Activated naive CD8-positive, alpha-beta T cell treated with anti-CD3 and anti-CD28 coated beads for 36 hours (primary cell): ENCODE measurements at regions not wholly inside any gene's neighbourhood (a gene's known extent, or its start where the extent isn't known, plus 50 kb on each side); places are given as distances from the start of the nearest gene placed in this dataset.

Experiments
- DNase-seq: peaks from one replicate; pipeline ENCODE4 v3.0.0; 2021
- H3K27ac Mint-ChIP-seq: one replicate; pipeline ENCODE4 v1.8.0; 2022; ENCODE audit warnings: mild to moderate bottlenecking, moderate library complexity, mixed read lengths
- H3K27me3 Mint-ChIP-seq: one replicate; pipeline ENCODE4 v1.8.0; 2022; ENCODE audit warnings: mild to moderate bottlenecking, mixed read lengths
- H3K36me3 Mint-ChIP-seq: one replicate; pipeline ENCODE4 v1.8.0; 2021; ENCODE audit warnings: mild to moderate bottlenecking, mixed read lengths
- H3K4me1 Mint-ChIP-seq: one replicate; pipeline ENCODE4 v1.8.0; 2021; ENCODE audit warnings: mixed read lengths
- H3K4me3 Mint-ChIP-seq: one replicate; pipeline ENCODE4 v1.8.0; 2022; ENCODE audit warnings: mild to moderate bottlenecking, moderate library complexity, mixed read lengths
- H3K9me3 Mint-ChIP-seq: one replicate; pipeline ENCODE4 v1.8.0; 2022; ENCODE audit warnings: mixed read lengths

DNA sequence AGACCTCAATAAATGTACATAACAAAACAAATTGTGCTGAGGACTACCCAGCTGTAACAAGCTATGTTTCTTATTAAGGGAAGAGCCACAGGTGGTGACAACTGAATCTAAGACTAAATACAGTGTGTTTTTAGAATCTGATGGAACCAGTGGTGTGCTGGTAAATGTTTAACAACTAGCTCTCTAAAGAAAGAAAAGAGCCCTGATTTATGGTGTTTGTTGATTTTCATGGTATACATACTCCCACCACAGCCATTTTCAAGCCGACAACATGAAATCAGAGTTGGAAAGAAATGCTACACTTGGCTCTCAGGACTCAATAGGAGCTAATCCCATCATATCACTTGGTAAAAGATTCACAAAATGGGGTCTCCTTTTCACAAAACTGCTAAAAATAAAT, 89.8 kb upstream of the FNDC3B start:
- Mint-ChIP-seq H3K4me3 (no peak overlapping the region), H3K36me3 (no peaks in the 10 kb centered on the region), H3K27ac (no peak overlapping the region), H3K4me1 (no peaks in the 10 kb centered on the region), H3K9me3 (peaks cover 2% of the 10 kb centered on the region), H3K27me3 (peaks cover 16% of the 10 kb centered on the region)
- DNase-seq, result no peak

DNA sequence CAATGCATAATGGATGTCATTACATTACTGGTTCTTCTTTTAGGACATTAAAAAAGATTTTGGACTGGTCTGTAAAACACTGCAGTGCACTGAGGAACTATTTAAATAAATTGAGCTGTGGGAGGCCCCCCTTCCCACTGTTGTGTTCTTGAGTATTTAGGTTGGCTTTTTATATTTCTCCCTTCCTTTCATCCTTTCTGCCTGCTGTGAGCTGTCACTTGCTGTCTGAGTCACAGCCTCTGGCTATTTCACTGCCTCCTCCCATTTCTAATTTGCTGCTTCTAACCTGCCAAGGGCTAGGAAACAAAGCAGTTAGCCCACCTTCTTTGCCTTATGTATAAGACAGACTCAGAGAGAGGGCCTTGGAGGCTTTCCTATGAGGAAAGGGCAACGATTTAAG, 89.0 kb upstream of the FNDC3B start:
- no peak for DNase-seq
- Mint-ChIP-seq H3K27me3 (peaks cover 16% of the 10 kb centered on the region), H3K4me3 (no peak overlapping the region), H3K27ac (no peak overlapping the region), H3K36me3 (no peaks in the 10 kb centered on the region), H3K4me1 (no peaks in the 10 kb centered on the region), H3K9me3 (peaks cover 2% of the 10 kb centered on the region)

DNA sequence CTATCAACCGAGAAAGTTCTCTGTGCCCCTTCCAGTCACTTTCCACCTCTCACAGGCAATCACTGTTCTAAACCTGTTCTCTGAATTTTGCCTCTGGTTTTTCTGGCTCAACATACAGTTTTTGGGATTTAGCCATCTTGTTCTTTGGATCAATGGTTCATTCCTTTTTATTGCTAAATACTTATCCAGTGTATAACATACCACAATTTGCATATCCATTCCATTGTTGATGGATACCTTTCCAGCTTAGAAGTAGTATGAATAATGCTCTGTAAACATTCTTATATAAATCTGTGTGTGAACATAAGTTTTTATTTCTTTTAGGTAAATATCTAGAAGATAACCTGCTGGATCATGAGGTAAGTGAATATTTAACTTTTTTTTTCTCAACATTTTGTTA, 87.8 kb upstream of the FNDC3B start:
- Mint-ChIP-seq H3K9me3 (no peaks in the 10 kb centered on the region), H3K27ac (no peak overlapping the region), H3K4me3 (no peak overlapping the region), H3K36me3 (no peaks in the 10 kb centered on the region), H3K27me3 (peaks cover 16% of the 10 kb centered on the region), H3K4me1 (no peaks in the 10 kb centered on the region)
- no peak for DNase-seq

DNA sequence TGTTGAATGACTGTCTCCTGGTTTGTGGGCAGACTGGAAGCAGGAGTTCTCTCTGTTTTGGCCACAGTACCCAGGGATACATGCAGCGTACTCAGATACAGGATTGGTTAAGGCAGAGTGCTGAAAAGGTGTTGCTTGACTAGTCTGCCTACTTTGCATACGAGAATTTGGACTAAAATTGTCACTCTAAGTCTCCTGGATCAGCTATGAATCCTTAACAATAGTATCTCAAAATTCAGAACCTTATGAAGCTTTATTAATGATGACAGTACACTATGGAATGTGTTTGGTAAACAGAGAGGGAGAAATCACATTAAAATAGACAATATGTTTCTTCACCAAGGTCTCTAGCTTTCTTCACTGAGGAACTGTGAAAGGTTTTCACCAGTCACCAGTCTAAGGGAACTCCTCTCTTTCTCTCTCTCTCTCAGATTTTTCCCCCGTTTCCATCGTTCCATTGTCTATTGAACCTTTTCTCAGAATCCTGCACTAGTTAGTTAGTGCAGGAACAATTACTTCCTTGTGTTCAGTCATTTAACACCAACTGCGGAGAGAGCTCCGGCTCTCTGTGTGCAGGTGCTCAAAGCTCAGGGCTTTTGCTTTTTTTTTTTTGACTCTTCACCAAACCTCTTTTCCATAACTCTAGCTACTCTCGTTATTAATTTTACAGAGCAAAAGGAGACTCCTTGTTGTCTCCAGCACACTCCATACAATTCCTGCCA, 85.9 kb upstream of the FNDC3B start:
- no peaks in the 10 kb centered on the region for H3K4me1 Mint-ChIP-seq
- no peak for DNase-seq
- no peaks in the 10 kb centered on the region for H3K36me3 Mint-ChIP-seq
- H3K27ac Mint-ChIP-seq, result no peak overlapping the region
- no peak overlapping the region for H3K4me3 Mint-ChIP-seq
- H3K27me3 Mint-ChIP-seq, result peaks cover 6% of the 10 kb centered on the region
- H3K9me3 Mint-ChIP-seq, result no peaks in the 10 kb centered on the region

DNA sequence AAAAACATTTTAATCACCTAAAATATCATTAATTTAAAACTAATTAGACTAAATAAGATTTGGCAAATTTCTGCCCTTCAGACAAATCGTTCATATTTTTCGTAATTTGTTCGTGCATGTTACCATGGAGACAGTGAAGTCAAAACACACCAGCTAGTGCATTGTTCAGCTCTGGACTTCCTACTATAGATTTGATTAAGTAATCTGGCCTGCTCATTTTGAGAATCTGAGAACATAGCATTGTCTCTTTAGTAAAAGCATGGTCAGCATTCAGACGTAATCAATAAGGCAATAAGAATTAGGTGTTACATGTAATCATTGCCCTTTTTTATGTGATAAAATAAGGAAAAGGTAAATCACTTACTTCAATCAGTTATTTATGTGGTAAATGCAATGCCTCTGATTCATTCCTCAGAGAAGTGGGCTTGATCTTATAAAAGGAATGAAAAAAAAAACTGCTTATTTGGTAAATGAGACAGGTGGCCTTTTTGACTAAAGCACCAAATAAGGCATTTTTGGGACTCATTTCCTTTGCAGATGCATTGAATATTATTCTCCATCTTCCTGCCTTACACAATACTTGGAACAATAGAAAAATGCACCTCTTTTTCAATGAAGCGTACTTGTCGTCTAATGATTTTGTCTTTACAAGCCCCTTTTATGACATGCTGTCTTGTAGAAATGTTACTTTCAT, 84.5 kb upstream of the FNDC3B start:
- H3K4me3 Mint-ChIP-seq, result no peak overlapping the region
- DNase-seq, result no peak
- no peaks in the 10 kb centered on the region for H3K9me3 Mint-ChIP-seq
- H3K36me3 Mint-ChIP-seq, result no peaks in the 10 kb centered on the region
- peaks cover 2% of the 10 kb centered on the region for H3K4me1 Mint-ChIP-seq
- no peak overlapping the region for H3K27ac Mint-ChIP-seq
- H3K27me3 Mint-ChIP-seq, result peaks cover 7% of the 10 kb centered on the region

DNA sequence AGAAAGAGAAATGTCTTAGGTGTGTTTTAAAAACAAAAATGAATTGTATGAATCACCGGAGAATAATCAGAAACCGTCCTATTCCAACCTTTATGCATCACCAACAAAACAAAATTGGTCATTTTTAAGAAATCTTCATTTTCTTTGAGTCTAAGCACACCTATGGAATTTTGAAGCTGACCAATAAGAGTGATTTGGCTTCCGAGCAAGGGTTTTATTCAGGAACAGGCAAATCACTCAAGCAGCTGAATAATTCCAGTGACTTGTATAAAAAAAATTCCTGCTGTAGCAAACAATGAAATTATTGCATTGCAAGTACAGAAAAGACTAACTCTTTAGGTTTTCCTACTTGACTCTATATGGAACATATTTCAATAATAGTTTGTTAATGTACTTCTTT, 83.8 kb upstream of the FNDC3B start:
- H3K4me1 Mint-ChIP-seq, result peaks cover 8% of the 10 kb centered on the region
- H3K27ac Mint-ChIP-seq, result no peak overlapping the region
- H3K4me3 Mint-ChIP-seq, result no peak overlapping the region

DNA sequence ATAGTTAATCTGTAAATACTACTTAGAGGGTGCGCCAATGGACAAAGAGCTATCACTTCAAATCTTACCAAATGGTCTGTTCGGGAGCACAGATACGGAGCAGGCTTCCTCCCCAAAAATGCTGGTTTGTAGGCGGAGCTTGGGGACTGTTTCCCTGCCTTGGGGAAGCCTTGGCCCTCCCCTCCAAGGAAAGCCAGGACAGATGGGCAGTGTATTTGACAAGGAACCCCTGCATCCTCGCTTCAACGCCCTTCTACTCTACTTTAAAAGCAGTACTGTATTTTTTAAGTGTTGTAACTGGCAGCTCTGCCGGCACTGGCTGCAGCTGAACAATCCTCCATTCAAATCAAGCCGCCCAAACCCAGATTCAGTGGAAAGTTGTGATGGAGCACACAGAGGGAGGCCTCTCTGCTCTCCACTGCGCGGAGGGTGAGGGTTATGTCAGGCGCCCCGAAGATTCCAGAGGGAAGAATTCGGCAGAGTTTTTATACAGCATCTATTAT, 83.1 kb upstream of the FNDC3B start:
- Mint-ChIP-seq H3K27me3 (peaks cover 13% of the 10 kb centered on the region), H3K9me3 (no peaks in the 10 kb centered on the region), H3K4me3 (no peak overlapping the region), H3K27ac (no peak overlapping the region), H3K36me3 (no peaks in the 10 kb centered on the region), H3K4me1 (peaks cover 14% of the 10 kb centered on the region)
- no peak for DNase-seq

More for the DNA sequence above, 83.8 kb upstream of the FNDC3B start:
- peaks cover 11% of the 10 kb centered on the region for H3K27me3 Mint-ChIP-seq
- no peak for DNase-seq
- H3K9me3 Mint-ChIP-seq, result no peaks in the 10 kb centered on the region
- H3K36me3 Mint-ChIP-seq, result no peaks in the 10 kb centered on the region

DNA sequence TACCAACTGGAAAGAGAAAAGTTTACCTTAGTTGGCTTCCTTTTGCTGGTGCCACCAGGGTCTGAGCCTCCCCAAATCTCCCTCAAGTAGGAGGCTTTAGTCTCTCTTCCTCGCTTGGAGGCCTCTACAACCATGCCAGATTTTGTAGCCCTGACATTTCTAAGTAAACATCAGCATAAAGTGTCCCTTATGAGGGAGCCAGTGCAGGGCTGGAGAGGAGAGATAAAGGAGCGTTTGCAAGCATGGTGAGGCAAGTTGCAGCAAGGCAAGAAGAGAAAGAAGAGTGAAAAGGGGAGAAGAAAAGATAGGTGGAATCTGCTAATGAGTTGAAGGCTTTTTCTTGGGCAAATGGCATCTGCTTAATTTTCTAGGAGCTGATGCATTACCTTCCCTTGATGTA, 82.7 kb upstream of the FNDC3B start:
- H3K4me1 Mint-ChIP-seq, result peaks cover 14% of the 10 kb centered on the region
- peaks cover 1% of the 10 kb centered on the region for H3K36me3 Mint-ChIP-seq
- H3K27ac Mint-ChIP-seq, result no peak overlapping the region
- H3K4me3 Mint-ChIP-seq, result no peak overlapping the region
- no peaks in the 10 kb centered on the region for H3K9me3 Mint-ChIP-seq
- peaks cover 13% of the 10 kb centered on the region for H3K27me3 Mint-ChIP-seq
- DNase-seq, result no peak

DNA sequence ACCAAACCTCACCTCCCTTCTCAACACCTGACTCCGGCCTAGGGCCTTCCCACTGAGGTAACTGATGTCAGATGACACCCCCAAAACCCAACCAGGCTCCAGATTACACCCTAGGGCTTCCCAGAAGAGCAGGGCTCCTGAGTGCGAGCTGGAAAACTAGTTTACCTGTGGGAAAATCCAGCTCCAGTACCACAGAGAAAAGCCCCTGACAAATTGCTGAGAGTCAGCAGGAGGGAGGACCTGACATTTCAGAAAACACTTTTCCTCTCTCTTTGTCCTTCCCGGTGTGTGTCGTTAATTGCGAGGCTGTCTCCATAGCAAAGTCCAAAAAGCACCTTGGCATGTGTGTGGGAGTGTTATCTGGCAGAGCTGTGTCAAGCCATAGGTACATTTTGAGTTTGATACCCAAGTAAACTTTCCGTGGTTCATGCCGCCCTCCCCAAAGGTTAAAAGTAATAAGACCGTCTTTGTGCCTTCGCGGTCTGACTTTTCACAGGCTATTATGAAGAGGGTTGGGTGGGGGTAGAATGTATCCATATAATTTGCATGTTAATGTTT, 79.8 kb upstream of the FNDC3B start:
- peaks cover 7% of the 10 kb centered on the region for H3K27me3 Mint-ChIP-seq
- peak; percentile 25 for DNase-seq
- H3K4me3 Mint-ChIP-seq, result no peak overlapping the region
- H3K36me3 Mint-ChIP-seq, result peaks cover 1% of the 10 kb centered on the region
- H3K27ac Mint-ChIP-seq, result peak overlapping the region; percentile 51
- peaks cover 14% of the 10 kb centered on the region for H3K4me1 Mint-ChIP-seq
- no peaks in the 10 kb centered on the region for H3K9me3 Mint-ChIP-seq

DNA sequence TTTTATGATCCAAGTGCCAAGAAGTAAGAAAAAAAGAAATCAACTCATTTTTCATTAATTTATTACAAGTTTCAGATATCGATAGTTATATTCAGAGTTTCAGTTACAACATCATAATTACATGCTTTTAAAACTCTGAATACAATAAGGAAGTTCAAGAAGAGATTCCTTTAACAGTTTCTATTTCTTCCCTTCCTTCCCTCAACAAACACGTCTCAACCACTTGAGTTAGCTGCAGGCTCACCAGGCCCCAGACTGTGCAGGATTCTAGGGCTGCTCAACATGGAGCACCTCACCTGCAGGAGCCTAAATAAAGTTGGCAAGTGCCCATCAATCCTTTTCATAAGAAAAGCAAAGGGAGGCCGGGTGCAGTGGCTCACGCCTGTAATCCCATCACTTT, 79.2 kb upstream of the FNDC3B start:
- Mint-ChIP-seq H3K4me3 (no peak overlapping the region), H3K27me3 (peaks cover 7% of the 10 kb centered on the region), H3K36me3 (peaks cover 1% of the 10 kb centered on the region), H3K9me3 (no peaks in the 10 kb centered on the region), H3K4me1 (peaks cover 14% of the 10 kb centered on the region), H3K27ac (peak overlapping the region; percentile 50)
- no peak for DNase-seq

DNA sequence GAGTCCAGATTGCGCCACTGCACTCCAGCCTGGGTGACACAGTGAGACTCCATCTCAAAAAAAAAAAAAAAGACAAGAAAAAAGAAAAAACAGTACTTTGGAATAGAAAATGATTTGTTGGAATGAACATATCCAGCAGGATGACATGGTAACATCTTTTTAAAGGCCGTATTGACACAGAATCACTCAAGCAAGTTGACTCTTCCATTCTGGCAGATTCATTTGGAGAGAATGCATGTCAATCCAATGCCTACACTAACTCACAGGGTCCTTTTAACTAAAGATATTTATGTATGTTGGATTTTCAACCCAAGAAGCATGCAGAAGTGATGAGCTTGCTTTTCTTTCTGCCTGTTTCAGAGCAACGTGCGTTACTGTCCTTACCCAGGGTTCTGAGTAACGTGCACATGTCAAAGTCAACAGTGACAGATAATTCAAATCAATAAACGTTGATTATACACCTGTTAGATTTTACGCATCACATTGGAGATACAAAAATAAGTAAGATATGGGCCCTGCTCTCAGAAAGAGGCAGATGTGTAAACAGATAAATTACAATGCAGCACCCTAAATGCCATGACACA, 77.1 kb upstream of the FNDC3B start:
- H3K4me1 Mint-ChIP-seq, result peaks cover 19% of the 10 kb centered on the region
- no peak overlapping the region for H3K27ac Mint-ChIP-seq
- no peak for DNase-seq
- H3K27me3 Mint-ChIP-seq, result peaks cover 7% of the 10 kb centered on the region
- no peaks in the 10 kb centered on the region for H3K9me3 Mint-ChIP-seq
- no peak overlapping the region for H3K4me3 Mint-ChIP-seq
- H3K36me3 Mint-ChIP-seq, result peaks cover 1% of the 10 kb centered on the region

DNA sequence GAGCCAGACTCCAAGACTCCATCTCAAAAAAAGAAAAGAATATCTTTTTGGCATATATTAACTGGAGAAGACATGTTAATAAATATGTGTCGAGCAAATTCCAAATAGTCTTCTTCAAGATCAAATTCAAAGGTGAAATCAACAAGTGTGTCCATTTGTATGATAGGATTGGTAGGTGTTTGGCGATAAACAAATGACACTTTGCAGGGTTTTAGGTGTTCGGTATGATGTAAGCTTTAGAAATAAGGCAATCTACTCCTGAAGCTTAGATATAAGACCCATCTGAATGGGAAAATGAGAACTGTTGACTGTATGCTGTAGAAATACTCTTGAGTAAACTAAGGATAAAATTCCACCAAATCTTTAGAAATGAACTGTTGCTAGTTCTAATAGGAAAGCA, 75.8 kb upstream of the FNDC3B start:
- H3K27me3 Mint-ChIP-seq, result peaks cover 7% of the 10 kb centered on the region
- peaks cover 22% of the 10 kb centered on the region for H3K4me1 Mint-ChIP-seq
- no peak overlapping the region for H3K27ac Mint-ChIP-seq
- H3K36me3 Mint-ChIP-seq, result peaks cover 1% of the 10 kb centered on the region
- no peak for DNase-seq
- no peaks in the 10 kb centered on the region for H3K9me3 Mint-ChIP-seq
- H3K4me3 Mint-ChIP-seq, result no peak overlapping the region

DNA sequence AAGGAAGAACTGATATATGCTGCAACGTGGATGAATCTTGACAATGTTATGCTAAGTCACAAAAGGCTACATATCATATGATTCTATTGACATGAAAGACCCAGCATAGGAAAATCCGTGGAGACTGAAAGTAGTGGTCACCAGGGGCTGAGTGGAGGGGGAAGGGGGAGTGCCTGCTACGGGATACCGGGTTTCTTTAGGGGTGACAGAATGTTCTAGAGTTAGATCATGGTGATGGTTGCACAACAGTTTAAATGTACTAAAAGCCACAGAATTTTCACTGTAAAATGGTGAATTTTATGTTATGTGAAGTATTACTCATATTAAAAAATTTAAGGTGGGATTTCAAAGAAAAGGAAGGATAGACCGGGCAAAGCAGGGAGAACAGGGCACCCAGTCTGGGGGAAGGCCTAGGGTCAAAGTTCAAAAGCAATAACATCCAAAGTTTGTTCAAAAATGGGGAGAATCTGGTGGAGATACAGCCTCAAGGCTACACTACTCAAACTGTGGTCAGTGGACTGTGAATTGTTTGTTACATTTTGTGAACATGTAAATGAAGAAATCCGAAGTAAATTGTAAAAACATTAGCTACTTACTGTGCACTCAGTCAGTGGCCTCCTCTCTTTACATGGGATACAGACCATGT, 74.2 kb upstream of the FNDC3B start:
- Mint-ChIP-seq H3K4me3 (no peak overlapping the region), H3K27me3 (peaks cover 4% of the 10 kb centered on the region)

DNA sequence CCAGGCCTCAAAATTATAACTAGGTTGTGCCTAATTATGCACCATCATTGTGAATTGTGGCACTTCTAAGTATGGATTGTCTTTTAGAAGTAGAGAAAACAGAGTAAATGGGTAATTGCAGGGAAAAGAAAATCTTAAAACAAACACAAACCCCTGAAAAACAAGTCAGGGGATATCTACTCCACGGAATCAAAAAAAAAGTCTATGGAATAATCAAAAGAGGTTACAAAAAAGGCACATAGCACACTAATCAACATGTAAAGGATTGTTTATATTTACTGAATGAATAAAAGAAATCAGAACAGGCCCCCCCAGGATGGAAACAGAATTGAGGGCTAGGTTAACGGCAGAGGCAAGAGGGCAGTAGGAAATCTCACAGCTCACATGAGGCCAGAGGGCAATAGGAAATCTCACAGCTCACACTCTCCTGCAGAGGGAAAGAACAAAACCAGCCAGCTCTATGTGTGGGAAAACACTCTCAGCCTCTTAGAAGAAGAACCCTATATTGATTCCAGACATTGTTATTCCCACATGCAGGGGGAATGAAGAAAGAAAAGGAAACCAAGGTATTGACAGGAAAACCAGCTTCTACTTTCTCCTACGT, 72.7 kb upstream of the FNDC3B start:
- Mint-ChIP-seq H3K4me1 (peaks cover 12% of the 10 kb centered on the region), H3K27me3 (no peaks in the 10 kb centered on the region), H3K36me3 (no peaks in the 10 kb centered on the region), H3K4me3 (no peak overlapping the region), H3K9me3 (peaks cover 2% of the 10 kb centered on the region), H3K27ac (no peak overlapping the region)
- DNase-seq, result no peak

More for the DNA sequence above, 74.2 kb upstream of the FNDC3B start:
- Mint-ChIP-seq H3K4me1 (peaks cover 18% of the 10 kb centered on the region), H3K36me3 (peaks cover 1% of the 10 kb centered on the region), H3K27ac (no peak overlapping the region), H3K9me3 (peaks cover 2% of the 10 kb centered on the region)
- no peak for DNase-seq
